ENCODE measurements at regions not wholly inside any gene's neighbourhood (a gene's known extent, or its start where the extent isn't known, plus 50 kb on each side); places are given as distances from the start of the nearest gene placed in this dataset.

- Mint-ChIP-seq H3K9me3 (no peaks in the 10 kb centered on the region), H3K27ac (no peak overlapping the region), H3K36me3 (ENCODE audit: low read depth) (no peaks in the 10 kb centered on the region), H3K4me3 (no peak overlapping the region), H3K27me3 (no peaks in the 10 kb centered on the region), H3K4me1 (ENCODE audit: low read depth) (no peaks in the 10 kb centered on the region)
- TF ChIP-seq, protein P1, sequence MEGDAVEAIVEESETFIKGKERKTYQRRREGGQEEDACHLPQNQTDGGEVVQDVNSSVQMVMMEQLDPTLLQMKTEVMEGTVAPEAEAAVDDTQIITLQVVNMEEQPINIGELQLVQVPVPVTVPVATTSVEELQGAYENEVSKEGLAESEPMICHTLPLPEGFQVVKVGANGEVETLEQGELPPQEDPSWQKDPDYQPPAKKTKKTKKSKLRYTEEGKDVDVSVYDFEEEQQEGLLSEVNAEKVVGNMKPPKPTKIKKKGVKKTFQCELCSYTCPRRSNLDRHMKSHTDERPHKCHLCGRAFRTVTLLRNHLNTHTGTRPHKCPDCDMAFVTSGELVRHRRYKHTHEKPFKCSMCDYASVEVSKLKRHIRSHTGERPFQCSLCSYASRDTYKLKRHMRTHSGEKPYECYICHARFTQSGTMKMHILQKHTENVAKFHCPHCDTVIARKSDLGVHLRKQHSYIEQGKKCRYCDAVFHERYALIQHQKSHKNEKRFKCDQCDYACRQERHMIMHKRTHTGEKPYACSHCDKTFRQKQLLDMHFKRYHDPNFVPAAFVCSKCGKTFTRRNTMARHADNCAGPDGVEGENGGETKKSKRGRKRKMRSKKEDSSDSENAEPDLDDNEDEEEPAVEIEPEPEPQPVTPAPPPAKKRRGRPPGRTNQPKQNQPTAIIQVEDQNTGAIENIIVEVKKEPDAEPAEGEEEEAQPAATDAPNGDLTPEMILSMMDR (IDR thresholded peaks at IDR 0.05), result no peak
- Histone ChIP-seq H3K4me3 (ENCODE audit: low read length) (no peak overlapping the region), H3K9me3 (ENCODE audit: control insufficient read depth in 1 of 2, insufficient read depth in 1 of 2, low read length in 2 of 2) (peaks cover 0 to 6% of the 10 kb centered on the region in 2 experiments), H3K27me3 (ENCODE audit: control insufficient read depth in 1 of 2, insufficient read depth in 2 of 2, low read length in 2 of 2) (no peaks in the 10 kb centered on the region), H3K4me1 (ENCODE audit: insufficient read depth, low read length) (no peaks in the 10 kb centered on the region), H3K27ac (ENCODE audit: low read depth in 1 of 2, low read length in 2 of 2) (no peak overlapping the region), H3K36me3 (ENCODE audit: insufficient read depth, low read length) (no peaks in the 10 kb centered on the region)
- CTCF ChIA-PET, result no interaction called here
- ATAC-seq (ENCODE audit: poor library complexity) (no peak), DNase-seq (no peak)
- intact Hi-C loops (cut with DNase I, micrococcal nuclease), result no loop called here
- POLR2A ChIA-PET, result no interaction called here
Observed at GRCh38 chrX:4930426-4930825, 1217.0 kb upstream of the PRKX start.

DNA sequence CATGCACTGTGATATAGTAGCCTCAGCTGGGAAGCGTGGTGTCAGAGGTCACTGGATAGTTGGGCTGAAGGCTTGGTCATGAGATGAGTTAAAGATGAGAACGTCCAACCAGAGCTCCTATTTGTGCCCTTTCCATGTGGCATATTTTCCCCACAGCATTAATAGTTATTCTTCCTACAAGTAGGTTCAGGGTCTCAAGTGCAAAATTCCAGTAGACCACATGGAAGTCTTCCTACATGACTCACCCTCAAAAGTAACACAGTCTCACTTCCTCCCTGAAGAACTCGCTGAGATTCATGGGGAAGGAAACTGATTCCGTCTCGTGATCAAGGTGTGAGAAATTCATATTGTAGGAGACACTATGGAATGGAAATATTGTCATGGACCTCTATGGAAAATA is 1212.5 kb upstream of the PRKX start:
- Histone ChIP-seq H3K27ac (ENCODE audit: low read depth in 1 of 2, low read length in 2 of 2) (no peak overlapping the region), H3K9me3 (ENCODE audit: control insufficient read depth in 1 of 2, insufficient read depth in 1 of 2, low read length in 2 of 2) (peaks cover 0 to 6% of the 10 kb centered on the region in 2 experiments), H3K4me3 (ENCODE audit: low read length) (no peak overlapping the region), H3K4me1 (ENCODE audit: insufficient read depth, low read length) (no peaks in the 10 kb centered on the region), H3K36me3 (ENCODE audit: insufficient read depth, low read length) (no peaks in the 10 kb centered on the region), H3K27me3 (ENCODE audit: control insufficient read depth in 1 of 2, insufficient read depth in 2 of 2, low read length in 2 of 2) (no peaks in the 10 kb centered on the region)
- Mint-ChIP-seq H3K4me3 (no peak overlapping the region), H3K27ac (no peak overlapping the region), H3K36me3 (ENCODE audit: low read depth) (no peaks in the 10 kb centered on the region), H3K27me3 (no peaks in the 10 kb centered on the region), H3K9me3 (peaks cover 4% of the 10 kb centered on the region), H3K4me1 (ENCODE audit: low read depth) (no peaks in the 10 kb centered on the region)
- ATAC-seq (ENCODE audit: poor library complexity), result no peak
- intact Hi-C loops (cut with DNase I, micrococcal nuclease), result no loop called here
- POLR2A ChIA-PET, result no interaction called here
- CTCF ChIA-PET, result no interaction called here
- no peak for DNase-seq
- TF ChIP-seq, protein P1 (IDR thresholded peaks at IDR 0.05), result no peak

- no peak overlapping the region for H3K4me3 Mint-ChIP-seq
- Histone ChIP-seq H3K27me3 (ENCODE audit: control insufficient read depth in 1 of 2, insufficient read depth in 2 of 2, low read length in 2 of 2) (no peaks in the 10 kb centered on the region), H3K4me3 (ENCODE audit: low read length) (no peak overlapping the region), H3K36me3 (ENCODE audit: insufficient read depth, low read length) (no peaks in the 10 kb centered on the region), H3K4me1 (ENCODE audit: insufficient read depth, low read length) (no peaks in the 10 kb centered on the region), H3K27ac (ENCODE audit: low read depth in 1 of 2, low read length in 2 of 2) (no peak overlapping the region), H3K9me3 (ENCODE audit: control insufficient read depth in 1 of 2, insufficient read depth in 1 of 2, low read length in 2 of 2) (no peaks in the 10 kb centered on the region)
- POLR2A ChIA-PET, result no interaction called here
- intact Hi-C loops (cut with DNase I, micrococcal nuclease), result no loop called here
- H3K36me3 Mint-ChIP-seq (ENCODE audit: low read depth), result no peaks in the 10 kb centered on the region
- no peaks in the 10 kb centered on the region for H3K9me3 Mint-ChIP-seq
- TF ChIP-seq, protein P1 (IDR thresholded peaks at IDR 0.05), result no peak
- CTCF ChIA-PET, result no interaction called here
- no peak for ATAC-seq (ENCODE audit: poor library complexity)
- no peak overlapping the region for H3K27ac Mint-ChIP-seq
- no peaks in the 10 kb centered on the region for H3K27me3 Mint-ChIP-seq
- no peaks in the 10 kb centered on the region for H3K4me1 Mint-ChIP-seq (ENCODE audit: low read depth)
- peak in 1 of 14 experiments; percentile 2 for DNase-seq
Observed at GRCh38 chrX:4909348-4909747, 1195.9 kb upstream of the PRKX start.

Measured in CD4-positive, alpha-beta T cell (primary cell).